ENCODE measurements at regions not wholly inside any gene's neighbourhood (a gene's known extent, or its start where the extent isn't known, plus 50 kb on each side); places are given as distances from the start of the nearest gene placed in this dataset.

DNA sequence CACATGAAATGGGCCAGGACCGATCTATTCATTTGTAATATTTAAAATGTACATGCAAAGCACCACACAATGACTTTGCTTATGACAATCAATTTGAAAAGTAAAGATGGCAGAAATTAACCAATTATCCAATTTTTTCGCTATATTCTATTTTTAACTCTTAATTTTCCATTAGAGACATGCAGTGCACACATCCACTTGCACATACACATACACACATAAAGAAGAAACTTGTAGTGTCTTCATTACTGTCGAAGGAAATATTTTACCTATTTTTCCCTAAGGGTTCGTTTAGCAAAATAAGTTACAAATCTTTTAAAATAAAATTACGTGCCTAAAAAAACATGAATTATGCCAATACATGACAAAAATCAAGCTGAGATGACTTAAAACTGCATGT lies 194.3 kb upstream of the MDFIC2 start:
- H3K9me3 ChIP-seq (ENCODE audit: low read length) = no peaks in the 10 kb centered on the region
- BruUV-seq (replicated peaks) = no TSS peak

DNA sequence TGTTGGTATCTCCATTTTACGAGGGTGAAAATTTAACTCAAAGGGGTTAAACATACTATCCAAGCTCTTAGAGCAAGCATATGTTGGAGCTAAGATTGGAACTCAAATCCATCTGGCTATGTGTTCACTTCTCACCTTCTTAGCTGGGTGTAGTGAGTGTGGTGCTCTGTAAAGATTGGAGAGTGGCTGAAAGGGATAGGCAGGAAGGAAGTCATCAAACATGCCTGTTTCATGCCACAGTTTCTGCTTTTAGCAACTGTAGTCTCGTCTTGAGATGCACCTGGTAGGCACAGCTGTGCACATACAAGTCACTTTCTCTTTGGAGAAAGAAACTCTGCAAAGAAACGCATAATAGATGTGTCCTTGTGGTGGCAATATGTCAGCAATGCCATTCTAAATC lies 189.1 kb upstream of the MDFIC2 start:
- Histone ChIP-seq H3K9me3 (ENCODE audit: low read length) (no peaks in the 10 kb centered on the region), H3K27ac (ENCODE audit: low read length) (no peak overlapping the region), H3K4me2 (ENCODE audit: low read length) (no peak overlapping the region), H3F3A (ENCODE audit: low read length, unreplicated experiment) (no peaks in the 10 kb centered on the region), H3K36me3 (ENCODE audit: low read depth, low read length) (no peaks in the 10 kb centered on the region), H2AFZ (ENCODE audit: low read length) (no peak overlapping the region), H3K9ac (ENCODE audit: low read length) (no peak overlapping the region), H4K20me1 (ENCODE audit: low read length) (no peaks in the 10 kb centered on the region), H3K4me1 (ENCODE audit: insufficient read depth, low read length) (no peaks in the 10 kb centered on the region), H3K9me2 (replicated peaks; ENCODE audit: low read length) (no peaks in the 10 kb centered on the region), H3K79me2 (ENCODE audit: low read length) (no peaks in the 10 kb centered on the region), H3K4me3 (ENCODE audit: low read length) (no peak overlapping the region), H3K27me3 (ENCODE audit: low read length) (peaks cover 21% of the 10 kb centered on the region)
- intact Hi-C loops (cut with micrococcal nuclease) = no loop called here
- DNase-seq = no peak
- ChIA-PET POLR2A (ENCODE audit: unreplicated experiment) (no interaction called here), CTCF (no interaction called here)
- no TSS peak for BruUV-seq (replicated peaks)
- no peak for TF ChIP-seq CTCF (conservative IDR thresholded peaks at IDR 0.05; ENCODE audit: low read depth, low read length)
- no peak for TF ChIP-seq EZH2 (IDR thresholded peaks at IDR 0.05; ENCODE audit: low read length, unreplicated experiment)
- ATAC-seq = no peak

More for the DNA sequence above, 194.3 kb upstream of the MDFIC2 start:
- no peak overlapping the region for H3K27ac ChIP-seq (ENCODE audit: low read length)
- no peak overlapping the region for H2AFZ ChIP-seq (ENCODE audit: low read length)
- H3K79me2 ChIP-seq (ENCODE audit: low read length) = no peaks in the 10 kb centered on the region
- H3F3A ChIP-seq (ENCODE audit: low read length, unreplicated experiment) = no peaks in the 10 kb centered on the region
- no peaks in the 10 kb centered on the region for H3K4me1 ChIP-seq (ENCODE audit: insufficient read depth, low read length)
- H3K9ac ChIP-seq (ENCODE audit: low read length) = no peak overlapping the region
- peaks cover 52% of the 10 kb centered on the region for H3K27me3 ChIP-seq (ENCODE audit: low read length)
- H3K4me3 ChIP-seq (ENCODE audit: low read length) = no peak overlapping the region
- no peaks in the 10 kb centered on the region for H4K20me1 ChIP-seq (ENCODE audit: low read length)
- CTCF ChIA-PET = no interaction called here
- DNase-seq = no peak
- POLR2A ChIA-PET (ENCODE audit: unreplicated experiment) = no interaction called here
- H3K36me3 ChIP-seq (ENCODE audit: low read depth, low read length) = no peaks in the 10 kb centered on the region
- H3K9me2 ChIP-seq (replicated peaks; ENCODE audit: low read length) = no peaks in the 10 kb centered on the region
- intact Hi-C loops (cut with micrococcal nuclease) = no loop called here
- TF ChIP-seq EZH2 (IDR thresholded peaks at IDR 0.05; ENCODE audit: low read length, unreplicated experiment) (no peak), CTCF (conservative IDR thresholded peaks at IDR 0.05; ENCODE audit: low read depth, low read length) (no peak), EZH2phosphoT487 (IDR thresholded peaks at IDR 0.05; ENCODE audit: borderline replicate concordance, low read length) (no peak)
- no peak for ATAC-seq
- H3K4me2 ChIP-seq (ENCODE audit: low read length) = no peak overlapping the region

DNA sequence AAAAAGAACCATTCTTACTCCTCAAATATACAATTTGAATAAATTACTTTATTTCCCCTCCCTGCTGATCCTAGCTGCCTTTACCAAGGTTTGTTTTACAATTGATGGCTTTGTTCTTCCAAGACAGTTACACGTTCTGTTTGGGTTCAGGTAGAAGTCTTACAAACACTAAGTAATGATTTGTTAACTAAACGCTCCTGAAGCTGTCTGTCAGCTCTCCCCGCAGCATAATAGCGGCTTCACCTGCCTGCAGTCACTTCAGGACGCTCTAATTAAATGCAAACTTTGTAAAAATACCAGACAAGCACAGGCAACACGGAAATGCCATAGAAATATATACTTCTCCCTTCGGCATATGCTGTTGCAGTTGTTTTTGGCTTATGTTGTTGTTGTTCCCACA lies 176.4 kb upstream of the MDFIC2 start:
- intact Hi-C loops (cut with micrococcal nuclease) = no loop called here
- Histone ChIP-seq H3K9me3 (ENCODE audit: low read length) (no peaks in the 10 kb centered on the region), H3F3A (ENCODE audit: low read length, unreplicated experiment) (no peaks in the 10 kb centered on the region), H3K4me2 (ENCODE audit: low read length) (no peak overlapping the region), H3K4me1 (ENCODE audit: insufficient read depth, low read length) (no peaks in the 10 kb centered on the region), H3K27ac (ENCODE audit: low read length) (no peak overlapping the region), H2AFZ (ENCODE audit: low read length) (no peak overlapping the region), H3K79me2 (ENCODE audit: low read length) (no peaks in the 10 kb centered on the region), H3K4me3 (ENCODE audit: low read length) (no peak overlapping the region), H4K20me1 (ENCODE audit: low read length) (no peaks in the 10 kb centered on the region), H3K9ac (ENCODE audit: low read length) (no peak overlapping the region), H3K9me2 (replicated peaks; ENCODE audit: low read length) (no peaks in the 10 kb centered on the region), H3K36me3 (ENCODE audit: low read depth, low read length) (no peaks in the 10 kb centered on the region), H3K27me3 (ENCODE audit: low read length) (peaks cover 26% of the 10 kb centered on the region)
- ATAC-seq (no peak), DNase-seq (no peak)
- POLR2A ChIA-PET (ENCODE audit: unreplicated experiment) = no interaction called here
- no TSS peak for BruUV-seq (replicated peaks)
- CTCF ChIA-PET = no interaction called here
- no peak for TF ChIP-seq EZH2 (IDR thresholded peaks at IDR 0.05; ENCODE audit: low read length, unreplicated experiment)
- no peak for TF ChIP-seq EZH2phosphoT487 (IDR thresholded peaks at IDR 0.05; ENCODE audit: borderline replicate concordance, low read length)
- no peak for TF ChIP-seq CTCF (conservative IDR thresholded peaks at IDR 0.05; ENCODE audit: low read depth, low read length)

Measured in PC-3 (cell line).